ENCODE measurements at regions not wholly inside any gene's neighbourhood (a gene's known extent, or its start where the extent isn't known, plus 50 kb on each side); places are given as distances from the start of the nearest gene placed in this dataset.

DNA sequence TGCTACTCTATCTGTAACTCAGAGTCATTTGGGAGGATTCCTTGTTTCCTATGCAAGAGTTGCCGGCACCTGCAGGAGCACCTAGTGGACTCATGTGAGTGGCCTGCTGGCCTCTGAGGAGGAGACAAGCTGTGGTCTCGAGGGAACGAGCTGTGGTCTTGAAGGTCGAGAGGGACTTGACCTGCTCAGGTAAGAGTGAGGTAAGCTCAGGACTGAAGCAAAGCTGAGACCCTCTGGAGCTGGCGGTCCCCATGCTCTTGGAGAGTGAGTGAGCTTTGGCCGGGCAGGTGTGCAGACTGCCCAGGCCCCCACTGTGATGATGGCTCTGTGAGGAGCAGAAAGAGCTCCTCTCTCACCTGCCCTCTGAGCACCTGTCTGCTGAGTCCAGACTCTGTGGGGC is 214.3 kb downstream of the MYLK4 start:
- Histone ChIP-seq H3K4me1 (peaks cover 6% of the 10 kb centered on the region), H3K4me3 (no peak overlapping the region), H3K27ac (no peak overlapping the region), H3K36me3 (no peaks in the 10 kb centered on the region), H3K9me3 (peaks cover 4% of the 10 kb centered on the region), H3K27me3 (ENCODE audit: low read depth) (no peaks in the 10 kb centered on the region)
- intact Hi-C loops (cut with DNase I): no loop called here
- peak in 1 of 2 donors; percentile 37 for ATAC-seq
- TF ChIP-seq, protein P1, sequence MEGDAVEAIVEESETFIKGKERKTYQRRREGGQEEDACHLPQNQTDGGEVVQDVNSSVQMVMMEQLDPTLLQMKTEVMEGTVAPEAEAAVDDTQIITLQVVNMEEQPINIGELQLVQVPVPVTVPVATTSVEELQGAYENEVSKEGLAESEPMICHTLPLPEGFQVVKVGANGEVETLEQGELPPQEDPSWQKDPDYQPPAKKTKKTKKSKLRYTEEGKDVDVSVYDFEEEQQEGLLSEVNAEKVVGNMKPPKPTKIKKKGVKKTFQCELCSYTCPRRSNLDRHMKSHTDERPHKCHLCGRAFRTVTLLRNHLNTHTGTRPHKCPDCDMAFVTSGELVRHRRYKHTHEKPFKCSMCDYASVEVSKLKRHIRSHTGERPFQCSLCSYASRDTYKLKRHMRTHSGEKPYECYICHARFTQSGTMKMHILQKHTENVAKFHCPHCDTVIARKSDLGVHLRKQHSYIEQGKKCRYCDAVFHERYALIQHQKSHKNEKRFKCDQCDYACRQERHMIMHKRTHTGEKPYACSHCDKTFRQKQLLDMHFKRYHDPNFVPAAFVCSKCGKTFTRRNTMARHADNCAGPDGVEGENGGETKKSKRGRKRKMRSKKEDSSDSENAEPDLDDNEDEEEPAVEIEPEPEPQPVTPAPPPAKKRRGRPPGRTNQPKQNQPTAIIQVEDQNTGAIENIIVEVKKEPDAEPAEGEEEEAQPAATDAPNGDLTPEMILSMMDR (IDR thresholded peaks at IDR 0.05): no peak
- no peak for DNase-seq

DNA sequence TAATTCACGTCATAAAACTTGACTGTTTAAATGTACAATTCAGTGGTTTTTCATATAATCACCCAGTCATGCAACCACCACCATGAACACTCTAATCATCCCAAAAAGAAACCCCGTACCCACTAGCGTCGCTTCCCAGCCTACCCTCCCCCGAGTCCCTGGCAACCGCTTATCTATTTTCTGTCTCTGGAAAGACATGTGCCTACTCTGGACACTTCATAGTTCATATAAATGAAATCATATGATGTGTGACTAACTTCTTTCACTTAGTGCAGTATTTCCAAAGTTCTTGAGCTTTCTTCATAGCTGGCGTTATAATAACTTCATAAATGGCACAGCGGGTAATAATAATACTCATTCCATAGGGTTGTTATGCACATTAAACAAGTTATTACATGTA is 215.2 kb downstream of the MYLK4 start:
- no peak for DNase-seq
- Histone ChIP-seq H3K4me3 (no peak overlapping the region), H3K4me1 (peaks cover 6% of the 10 kb centered on the region), H3K36me3 (no peaks in the 10 kb centered on the region), H3K27me3 (ENCODE audit: low read depth) (no peaks in the 10 kb centered on the region), H3K9me3 (peaks cover 4% of the 10 kb centered on the region), H3K27ac (no peak overlapping the region)
- intact Hi-C loops (cut with DNase I): no loop called here
- ATAC-seq: no peak
- TF ChIP-seq, protein P1 (IDR thresholded peaks at IDR 0.05): no peak

DNA sequence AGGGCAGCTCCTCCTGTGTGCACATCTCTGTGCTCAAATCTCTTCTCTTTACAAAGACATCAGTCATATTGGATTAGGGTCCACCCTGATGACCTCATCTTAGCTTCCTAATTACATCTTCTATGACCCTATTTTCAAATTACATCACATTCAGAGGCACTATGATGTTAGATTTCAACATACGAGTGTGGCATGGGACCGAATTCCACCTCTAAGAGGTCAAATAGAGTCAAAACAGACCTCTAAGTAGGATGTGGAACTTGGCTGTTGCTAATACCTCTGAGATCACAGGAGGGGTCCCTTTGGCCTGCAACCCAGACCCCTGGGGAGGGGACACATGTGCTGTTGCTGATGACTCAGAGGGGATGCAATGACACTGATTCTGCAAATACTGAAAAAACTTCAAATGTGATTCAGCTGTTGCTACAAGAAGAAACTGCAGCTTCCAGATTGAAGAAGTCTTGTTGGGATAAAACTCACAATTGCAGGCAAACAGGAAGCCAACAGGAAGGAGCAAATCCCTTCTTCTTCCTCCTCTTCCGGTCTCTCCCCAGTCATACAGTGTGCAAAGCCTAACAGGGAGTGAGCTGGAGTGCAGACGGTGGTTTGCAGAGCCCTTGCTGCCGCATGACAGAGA is 216.2 kb downstream of the MYLK4 start:
- Histone ChIP-seq H3K27ac (no peak overlapping the region), H3K27me3 (ENCODE audit: low read depth) (no peaks in the 10 kb centered on the region), H3K9me3 (peaks cover 4% of the 10 kb centered on the region), H3K4me3 (no peak overlapping the region), H3K36me3 (no peaks in the 10 kb centered on the region), H3K4me1 (peaks cover 6% of the 10 kb centered on the region)
- ATAC-seq: no peak
- TF ChIP-seq, protein P1 (IDR thresholded peaks at IDR 0.05): no peak
- DNase-seq: no peak
- intact Hi-C loops (cut with DNase I): no loop called here

DNA sequence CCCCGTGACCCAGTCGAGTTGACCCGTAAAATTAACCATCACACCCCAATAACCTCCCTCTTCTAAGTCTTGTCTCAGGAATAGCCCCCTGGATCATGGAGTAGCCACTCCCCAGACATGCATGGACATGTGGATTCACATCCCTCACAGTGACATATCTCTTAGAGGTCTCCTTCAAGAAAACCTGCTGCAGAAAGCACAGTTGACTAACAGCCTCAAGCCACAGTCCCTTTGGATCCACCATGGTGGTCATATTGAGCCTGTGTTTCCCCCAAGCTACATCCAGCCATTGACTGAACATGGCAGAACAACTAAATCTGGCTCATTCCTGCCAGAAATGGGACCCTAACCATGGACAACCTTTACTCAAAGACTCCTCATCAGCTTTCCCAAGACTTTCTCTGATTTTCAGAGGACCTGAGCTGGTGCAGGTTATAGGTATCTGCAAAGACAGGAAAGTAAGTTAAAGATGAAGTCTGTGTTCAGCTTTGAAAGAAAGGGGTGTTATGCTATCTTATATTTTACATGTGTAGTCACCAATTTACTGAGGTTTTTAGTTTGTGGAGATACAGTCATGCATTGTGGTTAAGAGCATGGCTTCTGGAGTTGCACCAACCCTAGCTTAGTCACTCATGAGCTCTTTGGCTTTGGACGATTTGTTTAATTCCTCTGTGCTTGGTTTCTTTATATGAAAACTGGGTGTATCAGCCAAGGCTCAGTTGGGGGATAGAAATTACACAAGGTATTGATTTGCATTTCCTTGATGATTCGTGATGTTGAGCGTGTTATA is 219.1 kb downstream of the MYLK4 start:
- no peaks in the 10 kb centered on the region for H3K36me3 ChIP-seq
- intact Hi-C loops (cut with DNase I): no loop called here
- H3K27me3 ChIP-seq (ENCODE audit: low read depth): no peaks in the 10 kb centered on the region
- DNase-seq (no peak), ATAC-seq (no peak)
- TF ChIP-seq, protein P1 (IDR thresholded peaks at IDR 0.05): no peak
- peaks cover 4% of the 10 kb centered on the region for H3K9me3 ChIP-seq
- no peak overlapping the region for H3K4me3 ChIP-seq
- peaks cover 6% of the 10 kb centered on the region for H3K4me1 ChIP-seq
- no peak overlapping the region for H3K27ac ChIP-seq

DNA sequence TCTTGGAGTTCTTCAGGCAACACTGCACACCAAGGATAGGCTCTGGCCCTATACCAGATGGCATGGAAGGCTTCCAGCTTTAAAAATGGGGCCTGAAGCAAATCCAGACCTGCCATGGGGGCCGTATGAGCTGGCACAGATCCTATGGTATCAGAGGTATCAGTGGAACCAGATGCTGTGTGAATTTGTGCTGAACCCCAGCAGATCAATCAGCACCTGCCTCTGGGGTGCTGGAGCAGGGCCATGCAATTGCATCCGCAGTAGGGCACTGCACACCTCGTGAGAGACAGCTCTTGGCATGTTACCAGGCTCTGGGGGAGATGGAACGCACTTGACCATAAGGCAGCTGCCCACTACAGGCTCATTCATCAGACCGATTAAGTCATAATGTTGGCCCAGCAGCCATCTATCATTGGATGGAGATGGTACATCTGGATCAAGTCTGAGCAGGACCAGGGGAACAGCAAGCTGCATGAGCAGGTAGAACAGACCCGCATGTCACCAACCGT is 221.5 kb downstream of the MYLK4 start:
- ATAC-seq (no peak), DNase-seq (no peak)
- Histone ChIP-seq H3K36me3 (no peaks in the 10 kb centered on the region), H3K4me3 (no peak overlapping the region), H3K9me3 (peaks cover 4% of the 10 kb centered on the region), H3K4me1 (no peaks in the 10 kb centered on the region), H3K27ac (no peak overlapping the region), H3K27me3 (ENCODE audit: low read depth) (peaks cover 4% of the 10 kb centered on the region)
- intact Hi-C loops (cut with DNase I): no loop called here
- TF ChIP-seq, protein P1 (IDR thresholded peaks at IDR 0.05): no peak

Measured in lower lobe of right lung (tissue), 2 donors.